T-helper 17 cell (primary cell): ENCODE measurements at regions not wholly inside any gene's neighbourhood (a gene's known extent, or its start where the extent isn't known, plus 50 kb on each side); places are given as distances from the start of the nearest gene placed in this dataset.

Experiments used
- ATAC-seq: fragments of 150-1000 bp; cut with Tn5 transposase; 2 replicates; pipeline ENCODE4 v1.10.0; 2021; ENCODE audit warnings: mild to moderate bottlenecking, moderate library complexity
- DNase-seq, 3 donors: peaks; one replicate each; pipeline versions ENCODE4 v3.0.0 to v3.0.0-alpha.2; 2020 to 2021
- H3K9me3 ChIP-seq: one replicate; pipeline ENCODE4 v1.7.0; 2013; ENCODE audit warnings: low read length, mild to moderate bottlenecking; ENCODE audit not compliant: control insufficient read depth, poor library complexity, severe bottlenecking
- H3K27ac Mint-ChIP-seq: one replicate; pipeline ENCODE4 v1.8.0; 2022; ENCODE audit warnings: mild to moderate bottlenecking, moderate library complexity, mixed read lengths
- H3K27me3 Mint-ChIP-seq: one replicate; pipeline ENCODE4 v1.8.0; 2022; ENCODE audit warnings: mixed read lengths
- H3K36me3 Mint-ChIP-seq: one replicate; pipeline ENCODE4 v1.8.0; 2022; ENCODE audit warnings: low read depth, mixed read lengths
- H3K4me1 Mint-ChIP-seq: one replicate; pipeline ENCODE4 v1.8.0; 2022; ENCODE audit warnings: mild to moderate bottlenecking, mixed read lengths
- H3K4me3 Mint-ChIP-seq: one replicate; pipeline ENCODE4 v1.8.0; 2022; ENCODE audit warnings: mild to moderate bottlenecking, moderate library complexity, mixed read lengths

GRCh38 chr15:95266451-95267061 lies 1035.2 kb downstream of the MCTP2 start:
- no peaks in the 10 kb centered on the region for H3K36me3 Mint-ChIP-seq

GRCh38 chr15:95267481-95267880 lies 1036.1 kb downstream of the MCTP2 start:
- H3K4me3 Mint-ChIP-seq = no peak overlapping the region
- H3K27ac Mint-ChIP-seq = no peak overlapping the region
- peaks cover 2% of the 10 kb centered on the region for H3K27me3 Mint-ChIP-seq
- H3K36me3 Mint-ChIP-seq = no peaks in the 10 kb centered on the region
- DNase-seq = no peak
- no peak for ATAC-seq
- no peaks in the 10 kb centered on the region for H3K4me1 Mint-ChIP-seq
- no peaks in the 10 kb centered on the region for H3K9me3 ChIP-seq

More at GRCh38 chr15:95266451-95267061, 1035.2 kb downstream of the MCTP2 start:
- Mint-ChIP-seq H3K4me3 (no peak overlapping the region), H3K4me1 (no peaks in the 10 kb centered on the region), H3K27me3 (peaks cover 11% of the 10 kb centered on the region), H3K27ac (no peak overlapping the region)
- ATAC-seq (no peak), DNase-seq (no peak)
- H3K9me3 ChIP-seq = no peaks in the 10 kb centered on the region

GRCh38 chr15:95269242-95270183 lies 1038.2 kb downstream of the MCTP2 start:
- ATAC-seq (no peak), DNase-seq (no peak)
- no peaks in the 10 kb centered on the region for H3K27me3 Mint-ChIP-seq
- no peaks in the 10 kb centered on the region for H3K36me3 Mint-ChIP-seq
- no peak overlapping the region for H3K27ac Mint-ChIP-seq
- H3K9me3 ChIP-seq = no peaks in the 10 kb centered on the region
- H3K4me3 Mint-ChIP-seq = no peak overlapping the region
- H3K4me1 Mint-ChIP-seq = no peaks in the 10 kb centered on the region

- H3K4me1 Mint-ChIP-seq = no peaks in the 10 kb centered on the region
- no peak overlapping the region for H3K4me3 Mint-ChIP-seq
- ATAC-seq (no peak), DNase-seq (no peak)
- H3K36me3 Mint-ChIP-seq = no peaks in the 10 kb centered on the region
- peaks cover 4% of the 10 kb centered on the region for H3K27me3 Mint-ChIP-seq
- H3K9me3 ChIP-seq = no peaks in the 10 kb centered on the region
- no peak overlapping the region for H3K27ac Mint-ChIP-seq
Measured at GRCh38 chr15:95274101-95274500, 1042.7 kb downstream of the MCTP2 start.

- peaks cover 2% of the 10 kb centered on the region for H3K4me1 Mint-ChIP-seq
- no peak for ATAC-seq
- H3K27me3 Mint-ChIP-seq = peaks cover 22% of the 10 kb centered on the region
- no peak overlapping the region for H3K4me3 Mint-ChIP-seq
- H3K9me3 ChIP-seq = no peaks in the 10 kb centered on the region
- DNase-seq = no peak
- no peaks in the 10 kb centered on the region for H3K36me3 Mint-ChIP-seq
- no peak overlapping the region for H3K27ac Mint-ChIP-seq
Measured at GRCh38 chr15:95277266-95277665, 1045.9 kb downstream of the MCTP2 start.

DNA sequence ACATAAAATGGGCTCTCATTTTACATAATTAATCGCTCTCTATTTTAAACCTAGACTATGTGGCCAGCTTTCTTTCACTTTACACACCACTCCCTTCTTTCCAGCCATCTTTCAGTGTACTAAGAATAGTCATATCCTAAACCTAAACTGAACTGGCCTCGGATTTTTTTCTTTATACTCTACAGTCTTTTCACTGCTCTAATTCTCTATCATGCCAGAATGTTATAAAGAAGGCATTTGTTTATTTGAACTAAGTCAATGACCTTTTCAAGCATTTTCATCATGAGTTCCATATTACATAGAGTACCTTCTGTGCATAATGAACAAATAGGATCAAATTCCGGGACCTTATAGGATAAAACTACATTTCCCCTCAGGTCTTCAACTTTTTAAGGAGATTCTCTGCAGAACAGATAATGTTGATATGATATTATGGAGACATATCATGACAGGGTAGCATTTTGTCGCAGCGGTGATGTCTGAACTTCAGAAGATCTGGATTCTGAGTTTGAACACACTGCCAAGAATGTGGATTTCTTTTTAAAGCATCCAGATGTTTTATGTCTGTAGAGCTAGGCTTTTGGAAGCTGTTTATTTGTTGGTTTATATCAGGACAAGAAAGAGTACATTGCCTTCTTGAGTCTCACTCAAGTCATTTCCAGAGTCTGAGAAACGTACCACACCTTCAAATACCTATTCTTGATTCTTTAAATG lies 1047.3 kb downstream of the MCTP2 start:
- DNase-seq (no peak), ATAC-seq (no peak)
- H3K27ac Mint-ChIP-seq = no peak overlapping the region
- H3K36me3 Mint-ChIP-seq = no peaks in the 10 kb centered on the region
- H3K27me3 Mint-ChIP-seq = peaks cover 26% of the 10 kb centered on the region
- no peaks in the 10 kb centered on the region for H3K9me3 ChIP-seq
- H3K4me3 Mint-ChIP-seq = no peak overlapping the region
- peaks cover 2% of the 10 kb centered on the region for H3K4me1 Mint-ChIP-seq

- Mint-ChIP-seq H3K27me3 (peaks cover 26% of the 10 kb centered on the region), H3K4me3 (no peak overlapping the region), H3K36me3 (no peaks in the 10 kb centered on the region), H3K27ac (no peak overlapping the region), H3K4me1 (peaks cover 2% of the 10 kb centered on the region)
- no peak for DNase-seq
- no peak for ATAC-seq
- no peaks in the 10 kb centered on the region for H3K9me3 ChIP-seq
Measured at GRCh38 chr15:95279277-95280019, 1048.1 kb downstream of the MCTP2 start.

GRCh38 chr15:95280711-95281110 lies 1049.3 kb downstream of the MCTP2 start:
- H3K36me3 Mint-ChIP-seq = no peaks in the 10 kb centered on the region

DNA sequence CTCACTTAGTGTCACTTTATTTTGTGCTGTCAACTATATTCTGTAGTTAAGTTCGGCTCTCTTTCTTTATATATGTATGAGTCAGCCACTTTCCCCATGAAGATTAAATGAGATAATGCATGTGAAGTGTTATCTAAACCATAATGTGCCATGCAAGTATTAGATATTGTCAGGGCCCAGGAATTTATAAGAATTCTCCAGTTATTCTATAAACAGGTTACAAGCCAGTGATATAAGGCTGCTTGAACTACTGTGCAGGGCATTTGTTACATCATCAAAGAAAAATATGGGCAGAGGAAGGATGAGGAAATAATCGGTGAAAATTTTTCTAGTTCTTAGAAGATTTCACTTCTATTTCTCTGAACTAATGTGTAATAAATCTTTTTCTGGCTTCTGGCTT lies 1049.0 kb upstream of the NR2F2 start:
- DNase-seq (no peak), ATAC-seq (no peak)
- H3K27ac Mint-ChIP-seq = no peak overlapping the region
- H3K36me3 Mint-ChIP-seq = no peaks in the 10 kb centered on the region
- H3K4me3 Mint-ChIP-seq = no peak overlapping the region
- H3K9me3 ChIP-seq = no peaks in the 10 kb centered on the region
- H3K4me1 Mint-ChIP-seq = peaks cover 4% of the 10 kb centered on the region
- H3K27me3 Mint-ChIP-seq = peaks cover 22% of the 10 kb centered on the region

More at GRCh38 chr15:95280711-95281110, 1049.3 kb downstream of the MCTP2 start:
- peaks cover 4% of the 10 kb centered on the region for H3K4me1 Mint-ChIP-seq
- no peak overlapping the region for H3K27ac Mint-ChIP-seq
- no peak for ATAC-seq
- H3K4me3 Mint-ChIP-seq = no peak overlapping the region
- peaks cover 22% of the 10 kb centered on the region for H3K27me3 Mint-ChIP-seq
- DNase-seq = no peak
- H3K9me3 ChIP-seq = no peaks in the 10 kb centered on the region

- no peak overlapping the region for H3K27ac Mint-ChIP-seq
- ATAC-seq (no peak), DNase-seq (no peak)
- peaks cover 48% of the 10 kb centered on the region for H3K27me3 Mint-ChIP-seq
- H3K4me3 Mint-ChIP-seq = no peak overlapping the region
- H3K9me3 ChIP-seq = no peaks in the 10 kb centered on the region
- peaks cover 4% of the 10 kb centered on the region for H3K4me1 Mint-ChIP-seq
- H3K36me3 Mint-ChIP-seq = no peaks in the 10 kb centered on the region
Measured at GRCh38 chr15:95284492-95284891, 1046.0 kb upstream of the NR2F2 start.

DNA sequence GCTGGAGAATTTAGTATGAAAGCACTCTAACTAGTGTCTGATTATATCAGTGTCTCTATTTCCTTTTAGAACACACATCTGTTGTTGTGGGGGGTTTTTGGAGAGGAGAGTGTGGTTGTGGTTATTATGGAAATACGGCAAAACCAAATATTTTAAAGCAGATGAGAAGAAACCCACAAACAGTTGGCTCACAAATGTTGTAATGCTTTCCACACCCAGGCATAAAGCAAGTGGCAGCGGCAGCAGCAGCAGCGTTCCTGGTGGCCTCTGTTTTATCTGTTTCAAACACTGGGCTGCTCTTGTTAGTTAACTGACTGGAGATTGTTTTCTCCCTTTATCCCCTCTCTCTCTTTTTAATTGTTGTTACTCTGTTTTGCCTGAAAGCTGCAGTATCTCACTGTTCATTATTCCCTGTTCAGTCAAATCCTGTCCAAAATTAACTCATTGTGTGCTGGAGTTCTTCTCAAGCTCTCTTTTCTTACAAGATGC lies 1045.5 kb upstream of the NR2F2 start:
- H3K27ac Mint-ChIP-seq = no peak overlapping the region
- H3K27me3 Mint-ChIP-seq = peaks cover 48% of the 10 kb centered on the region
- peak; percentile 35 for ATAC-seq
- no peak for DNase-seq
- H3K4me1 Mint-ChIP-seq = peaks cover 2% of the 10 kb centered on the region
- H3K4me3 Mint-ChIP-seq = no peak overlapping the region
- no peaks in the 10 kb centered on the region for H3K9me3 ChIP-seq
- H3K36me3 Mint-ChIP-seq = no peaks in the 10 kb centered on the region

DNA sequence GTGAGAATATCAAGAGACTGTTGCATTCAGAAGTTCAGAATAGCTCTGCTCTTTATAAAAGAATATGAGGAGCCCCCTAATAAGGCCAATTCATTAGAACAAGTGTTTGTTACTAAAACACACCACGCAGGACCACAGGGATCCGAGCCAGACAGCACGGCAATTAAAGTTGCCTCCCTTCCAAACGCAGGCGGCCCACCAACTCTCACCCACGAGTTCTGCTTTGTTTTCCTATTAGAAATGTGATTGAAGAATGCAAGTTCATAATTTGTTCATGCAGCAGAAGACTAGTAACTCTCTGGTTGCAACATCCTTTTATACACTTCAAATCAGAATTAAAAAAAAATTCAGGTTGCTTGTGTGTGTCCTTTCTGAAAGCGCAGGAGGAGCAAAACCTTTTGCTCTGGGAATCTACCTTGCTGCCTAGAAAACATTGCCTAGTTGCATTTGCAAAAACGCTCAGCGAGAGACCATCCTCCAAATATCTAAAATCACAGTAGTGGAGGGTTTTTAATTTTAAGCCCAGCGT lies 1044.1 kb upstream of the NR2F2 start:
- no peaks in the 10 kb centered on the region for H3K9me3 ChIP-seq
- no peak overlapping the region for H3K27ac Mint-ChIP-seq
- H3K4me3 Mint-ChIP-seq = no peak overlapping the region
- DNase-seq = no peak
- H3K4me1 Mint-ChIP-seq = peaks cover 2% of the 10 kb centered on the region
- no peaks in the 10 kb centered on the region for H3K36me3 Mint-ChIP-seq
- ATAC-seq = no peak
- H3K27me3 Mint-ChIP-seq = peaks cover 43% of the 10 kb centered on the region
